ENCODE measurements at regions not wholly inside any gene's neighbourhood (a gene's known extent, or its start where the extent isn't known, plus 50 kb on each side); places are given as distances from the start of the nearest gene placed in this dataset.
A peak's percentile ranks its signal among the peaks of the same experiment; 100 is the strongest.
"Not testable (repeated sequence)": the region's sequence is repeated elsewhere in the genome, so short reads cannot be mapped to it uniquely, and the experiment has no call there.

GRCh38 chr6:30816791-30817739 lies 67.3 kb upstream of the DDR1 start:
- Mint-ChIP-seq H3K4me1 (peaks cover 72% of the 10 kb centered on the region), H3K4me3 (no peak overlapping the region), H3K27ac (peak overlapping the region; percentile 88), H3K9me3 (ENCODE audit: low read depth) (peaks cover 4% of the 10 kb centered on the region), H3K27me3 (no peaks in the 10 kb centered on the region), H3K36me3 (peaks cover 24% of the 10 kb centered on the region)
- ATAC-seq (peak; percentile 34), DNase-seq (no peak)
- CTCF ChIA-PET, result no interaction called here

- DNase-seq; H3K9me3 Mint-ChIP-seq (ENCODE audit: low read depth); CTCF ChIA-PET; H3K27ac Mint-ChIP-seq; H3K27me3 Mint-ChIP-seq; ATAC-seq; H3K4me3 Mint-ChIP-seq: not testable (repeated sequence)
- peaks cover 27% of the 10 kb centered on the region for H3K36me3 Mint-ChIP-seq
- H3K4me1 Mint-ChIP-seq, result peaks cover 75% of the 10 kb centered on the region
These were observed 68.0 kb upstream of the DDR1 start for GRCh38 chr6:30816296-30816695.

- Mint-ChIP-seq H3K27ac (peak overlapping the region; percentile 90), H3K4me1 (peaks cover 81% of the 10 kb centered on the region), H3K36me3 (peaks cover 30% of the 10 kb centered on the region)
- not testable (repeated sequence) for H3K9me3 Mint-ChIP-seq (ENCODE audit: low read depth); H3K4me3 Mint-ChIP-seq; ATAC-seq; DNase-seq; H3K27me3 Mint-ChIP-seq
- CTCF ChIA-PET, result interaction anchor here (0.6 to 1.7 kb wide), 4 partner anchors 21 to 272 kb away, joined by 3 to 6 read pairs (median 3); no protein-coding TSS in a partner anchor
These were observed 69.1 kb upstream of the DDR1 start for GRCh38 chr6:30815041-30815742.

- peak overlapping the region; percentile 90 for H3K27ac Mint-ChIP-seq
- H3K4me3 Mint-ChIP-seq, result no peak overlapping the region
- H3K36me3 Mint-ChIP-seq, result peaks cover 30% of the 10 kb centered on the region
- no peaks in the 10 kb centered on the region for H3K27me3 Mint-ChIP-seq
- CTCF ChIA-PET, result interaction anchor here (0.6 to 2.5 kb wide), 5 partner anchors 15 to 273 kb away, joined by 3 to 10 read pairs (median 3); no protein-coding TSS in a partner anchor
- peak; percentile 70 for DNase-seq
- H3K9me3 Mint-ChIP-seq (ENCODE audit: low read depth), result peaks cover 4% of the 10 kb centered on the region
- peak; percentile 81 for ATAC-seq
- peaks cover 75% of the 10 kb centered on the region for H3K4me1 Mint-ChIP-seq
These were observed 69.9 kb upstream of the DDR1 start for GRCh38 chr6:30814146-30815040.

GRCh38 chr6:30813631-30814145 lies 69.3 kb upstream of the IER3 start:
- ATAC-seq, result peak; percentile 7
- H3K27ac Mint-ChIP-seq, result peak overlapping the region; percentile 90
- H3K4me1 Mint-ChIP-seq, result peaks cover 68% of the 10 kb centered on the region
- peaks cover 4% of the 10 kb centered on the region for H3K9me3 Mint-ChIP-seq (ENCODE audit: low read depth)
- no peak for DNase-seq
- no peak overlapping the region for H3K4me3 Mint-ChIP-seq
- no peaks in the 10 kb centered on the region for H3K27me3 Mint-ChIP-seq
- H3K36me3 Mint-ChIP-seq, result peaks cover 30% of the 10 kb centered on the region
- CTCF ChIA-PET, result interaction anchor here (1.1 to 2.5 kb wide), 4 partner anchors 16 to 257 kb away, joined by 3 to 10 read pairs (median 4); no protein-coding TSS in a partner anchor

GRCh38 chr6:30810813-30811339 lies 66.5 kb upstream of the IER3 start:
- H3K9me3 Mint-ChIP-seq (ENCODE audit: low read depth), result peaks cover 7% of the 10 kb centered on the region
- H3K27me3 Mint-ChIP-seq, result no peaks in the 10 kb centered on the region
- no peak overlapping the region for H3K27ac Mint-ChIP-seq
- ATAC-seq, result peak; percentile 56
- H3K4me3 Mint-ChIP-seq, result no peak overlapping the region
- H3K4me1 Mint-ChIP-seq, result peaks cover 53% of the 10 kb centered on the region
- CTCF ChIA-PET, result interaction anchor here (1.0 kb wide), 1 partner anchor 54 kb away, joined by 3 read pairs; no protein-coding TSS in a partner anchor
- DNase-seq, result peak; percentile 65
- peaks cover 28% of the 10 kb centered on the region for H3K36me3 Mint-ChIP-seq

- H3K27me3 Mint-ChIP-seq; DNase-seq; H3K9me3 Mint-ChIP-seq (ENCODE audit: low read depth); ATAC-seq; H3K4me3 Mint-ChIP-seq; H3K27ac Mint-ChIP-seq; CTCF ChIA-PET: not testable (repeated sequence)
- Mint-ChIP-seq H3K4me1 (peaks cover 33% of the 10 kb centered on the region), H3K36me3 (peaks cover 16% of the 10 kb centered on the region)
These were observed 63.2 kb upstream of the IER3 start for GRCh38 chr6:30807566-30807965.

- H3K27ac Mint-ChIP-seq, result no peak overlapping the region
- no peak for DNase-seq
- no peak overlapping the region for H3K4me3 Mint-ChIP-seq
- CTCF ChIA-PET, result no interaction called here
- H3K9me3 Mint-ChIP-seq (ENCODE audit: low read depth), result peaks cover 3% of the 10 kb centered on the region
- no peaks in the 10 kb centered on the region for H3K27me3 Mint-ChIP-seq
- no peak for ATAC-seq
- peaks cover 11% of the 10 kb centered on the region for H3K36me3 Mint-ChIP-seq
- peaks cover 29% of the 10 kb centered on the region for H3K4me1 Mint-ChIP-seq
These were observed 62.3 kb upstream of the IER3 start for GRCh38 chr6:30806581-30807183.

GRCh38 chr6:30804333-30804732 lies 60.0 kb upstream of the IER3 start:
- Mint-ChIP-seq H3K4me1 (peaks cover 15% of the 10 kb centered on the region), H3K27me3 (no peaks in the 10 kb centered on the region), H3K9me3 (ENCODE audit: low read depth) (peaks cover 3% of the 10 kb centered on the region), H3K27ac (no peak overlapping the region), H3K4me3 (no peak overlapping the region), H3K36me3 (peaks cover 8% of the 10 kb centered on the region)
- ATAC-seq (no peak), DNase-seq (no peak)
- CTCF ChIA-PET, result interaction anchor here (1.0 kb wide), 1 partner anchor 11 kb away, joined by 3 read pairs; no protein-coding TSS in a partner anchor

- Mint-ChIP-seq H3K9me3 (ENCODE audit: low read depth) (peaks cover 3% of the 10 kb centered on the region), H3K27me3 (no peaks in the 10 kb centered on the region), H3K36me3 (peaks cover 6% of the 10 kb centered on the region), H3K4me1 (peaks cover 15% of the 10 kb centered on the region), H3K4me3 (no peak overlapping the region), H3K27ac (peak overlapping the region; percentile 49)
- CTCF ChIA-PET, result interaction anchor here (2.1 kb wide), 1 partner anchor 18 kb away, joined by 4 read pairs; no protein-coding TSS in a partner anchor
- ATAC-seq (peak; percentile 49), DNase-seq (no peak)
These were observed 58.4 kb upstream of the IER3 start for GRCh38 chr6:30802731-30803130.

- Mint-ChIP-seq H3K9me3 (ENCODE audit: low read depth) (peaks cover 3% of the 10 kb centered on the region), H3K4me1 (peaks cover 15% of the 10 kb centered on the region), H3K36me3 (peaks cover 6% of the 10 kb centered on the region), H3K27me3 (no peaks in the 10 kb centered on the region), H3K27ac (no peak overlapping the region), H3K4me3 (no peak overlapping the region)
- ATAC-seq (no peak), DNase-seq (no peak)
- CTCF ChIA-PET, result interaction anchor here (1.8 to 2.1 kb wide), 2 partner anchors 19 to 45 kb away, joined by 4 to 5 read pairs; no protein-coding TSS in a partner anchor
These were observed 57.6 kb upstream of the IER3 start for GRCh38 chr6:30801950-30802349.

GRCh38 chr6:30800871-30801270 lies 56.5 kb upstream of the IER3 start:
- peaks cover 4% of the 10 kb centered on the region for H3K36me3 Mint-ChIP-seq
- ATAC-seq, result no peak
- no peak overlapping the region for H3K27ac Mint-ChIP-seq
- no peak for DNase-seq
- no peaks in the 10 kb centered on the region for H3K9me3 Mint-ChIP-seq (ENCODE audit: low read depth)
- no peak overlapping the region for H3K4me3 Mint-ChIP-seq
- CTCF ChIA-PET, result interaction anchor here (1.8 kb wide), 1 partner anchor 44 kb away, joined by 5 read pairs; no protein-coding TSS in a partner anchor
- no peaks in the 10 kb centered on the region for H3K27me3 Mint-ChIP-seq
- H3K4me1 Mint-ChIP-seq, result peaks cover 15% of the 10 kb centered on the region
